ENCODE measurements at regions not wholly inside any gene's neighbourhood (a gene's known extent, or its start where the extent isn't known, plus 50 kb on each side); places are given as distances from the start of the nearest gene placed in this dataset.
"Not testable (repeated sequence)": the region's sequence is repeated elsewhere in the genome, so short reads cannot be mapped to it uniquely, and the experiment has no call there.

DNA sequence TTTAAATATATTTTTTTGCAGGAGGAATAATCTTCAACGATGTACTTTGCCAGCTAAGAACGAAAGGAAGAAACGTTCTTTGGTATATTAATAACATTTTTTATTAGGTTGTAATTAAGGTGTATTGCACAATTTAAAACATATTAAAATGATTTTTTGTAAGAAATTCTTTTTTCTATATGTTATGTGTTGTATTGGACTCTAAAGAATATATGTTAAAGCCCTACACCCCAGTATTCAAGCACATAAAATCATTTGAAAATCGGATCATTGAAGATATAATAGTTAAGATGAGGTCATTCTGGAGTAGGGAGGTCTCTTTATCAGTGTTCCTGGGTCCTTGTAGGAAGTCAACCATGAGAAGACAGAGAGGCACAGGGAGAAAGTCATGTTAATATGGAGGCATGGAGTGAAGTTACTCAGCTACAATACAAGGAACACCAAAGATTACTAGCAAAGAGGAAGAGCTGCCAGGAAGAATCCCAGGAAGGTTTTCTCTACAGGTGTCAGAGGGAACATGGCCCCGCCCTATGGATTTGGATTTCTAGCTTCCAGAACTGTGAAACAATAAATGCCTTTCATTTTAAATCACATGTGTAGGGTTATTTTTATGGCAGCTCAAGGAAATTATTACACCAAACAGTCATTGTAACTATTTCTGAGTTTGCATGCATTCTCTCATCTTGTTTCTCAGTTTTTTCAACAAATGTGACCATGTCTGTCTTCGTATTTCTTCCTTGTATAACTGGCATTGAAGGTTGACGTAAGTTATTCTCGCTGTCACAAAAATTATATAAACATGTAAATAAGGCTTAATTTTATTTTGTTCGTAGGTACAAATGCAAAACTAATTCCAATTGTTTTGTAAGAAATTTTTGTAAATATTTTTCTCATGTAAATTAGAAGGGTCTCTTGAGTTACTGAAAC lies 75.4 kb upstream of the VPREB1 start:
- DNase-seq (ENCODE audit: low spot score), result no peak

DNA sequence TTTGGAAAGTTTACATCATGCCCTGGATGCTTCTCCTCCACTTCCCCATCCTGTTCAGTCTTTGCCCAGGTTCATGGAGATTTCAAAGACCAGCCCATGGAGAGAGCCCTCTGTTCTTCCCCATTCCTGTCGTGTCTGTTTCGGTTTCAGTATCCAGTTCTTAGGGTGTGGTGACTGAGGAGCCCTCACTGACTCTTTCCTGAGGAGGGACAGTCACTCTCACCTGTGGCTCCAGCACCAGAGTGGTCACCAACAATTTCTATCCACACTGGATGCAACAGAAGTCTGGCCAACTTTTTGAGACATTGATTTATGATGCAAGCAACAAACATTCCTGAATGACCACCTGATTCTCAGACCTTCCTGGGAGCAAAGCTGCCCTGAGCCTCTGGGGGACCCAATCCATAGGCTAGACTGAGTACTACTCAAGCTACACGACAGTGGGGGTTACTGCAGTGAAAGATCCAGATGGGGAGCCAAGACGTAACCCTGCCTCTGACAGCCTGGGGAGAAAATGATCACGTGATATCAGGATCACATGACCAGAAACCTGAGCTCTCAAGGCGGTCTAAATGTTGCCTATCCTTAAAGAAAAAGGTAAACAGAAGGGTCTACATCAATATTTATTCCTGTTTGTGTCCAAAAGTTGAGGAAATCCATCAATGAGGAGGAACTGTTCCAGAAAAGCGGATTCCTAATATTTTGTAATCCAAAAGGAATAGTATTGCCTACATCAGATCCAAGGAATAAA lies 76.2 kb upstream of the VPREB1 start:
- no peak for DNase-seq (ENCODE audit: low spot score)

DNA sequence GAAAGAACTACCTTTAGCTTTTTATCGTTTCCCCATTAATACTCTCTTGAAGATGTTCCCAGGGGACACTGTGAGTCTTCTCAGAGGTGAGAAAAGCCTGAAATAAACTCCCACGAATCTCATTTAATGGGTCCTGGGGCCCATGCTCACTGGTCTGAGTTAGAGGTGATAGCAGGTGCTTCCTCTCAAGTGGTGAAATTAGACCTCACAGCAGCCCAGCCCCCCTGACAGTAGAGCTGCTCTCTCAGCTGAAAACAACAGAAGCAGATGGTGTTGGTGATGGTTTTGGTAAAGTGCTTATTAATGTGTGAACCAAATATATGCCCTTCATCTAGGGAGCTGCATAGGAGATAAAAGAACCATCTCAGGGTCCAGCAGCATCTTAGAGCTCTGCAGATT lies 76.8 kb upstream of the VPREB1 start:
- DNase-seq (ENCODE audit: low spot score), result no peak

DNA sequence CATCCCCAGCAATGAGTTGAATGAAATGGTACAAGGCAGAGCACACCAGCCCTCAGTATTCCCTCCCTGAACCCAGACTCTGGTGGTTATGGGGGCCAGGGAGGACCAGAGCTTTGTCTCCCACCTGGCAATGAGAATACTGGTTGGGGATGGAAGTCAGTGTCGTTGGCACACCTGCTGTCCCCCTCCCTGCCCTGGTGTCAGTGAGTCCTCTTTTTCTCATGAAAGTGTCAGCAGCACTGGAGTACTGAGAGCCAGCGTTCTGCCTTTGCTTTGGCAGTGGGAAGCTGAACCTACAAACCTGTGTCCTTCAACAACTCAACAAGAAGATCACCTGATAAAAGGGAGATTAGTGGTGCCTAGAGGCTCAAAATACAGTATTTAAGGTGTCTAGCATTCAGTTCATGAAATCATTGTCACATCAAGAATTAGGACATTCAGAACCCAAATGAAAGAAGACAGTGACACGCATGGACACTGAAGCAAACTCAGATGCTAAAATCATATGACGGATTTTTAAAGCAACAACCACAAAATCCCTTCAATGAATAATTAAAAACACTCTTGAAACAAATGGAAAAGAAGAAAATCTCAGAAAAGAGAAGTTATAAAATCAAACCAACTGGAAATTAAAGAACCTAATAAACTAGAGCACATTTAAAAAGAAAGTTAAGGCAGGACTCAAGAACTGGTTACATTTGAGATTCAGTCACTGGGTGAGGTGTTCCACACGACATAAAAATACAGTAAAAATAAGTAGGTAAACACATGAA lies 77.5 kb upstream of the VPREB1 start:
- DNase-seq (ENCODE audit: low spot score), result no peak

DNA sequence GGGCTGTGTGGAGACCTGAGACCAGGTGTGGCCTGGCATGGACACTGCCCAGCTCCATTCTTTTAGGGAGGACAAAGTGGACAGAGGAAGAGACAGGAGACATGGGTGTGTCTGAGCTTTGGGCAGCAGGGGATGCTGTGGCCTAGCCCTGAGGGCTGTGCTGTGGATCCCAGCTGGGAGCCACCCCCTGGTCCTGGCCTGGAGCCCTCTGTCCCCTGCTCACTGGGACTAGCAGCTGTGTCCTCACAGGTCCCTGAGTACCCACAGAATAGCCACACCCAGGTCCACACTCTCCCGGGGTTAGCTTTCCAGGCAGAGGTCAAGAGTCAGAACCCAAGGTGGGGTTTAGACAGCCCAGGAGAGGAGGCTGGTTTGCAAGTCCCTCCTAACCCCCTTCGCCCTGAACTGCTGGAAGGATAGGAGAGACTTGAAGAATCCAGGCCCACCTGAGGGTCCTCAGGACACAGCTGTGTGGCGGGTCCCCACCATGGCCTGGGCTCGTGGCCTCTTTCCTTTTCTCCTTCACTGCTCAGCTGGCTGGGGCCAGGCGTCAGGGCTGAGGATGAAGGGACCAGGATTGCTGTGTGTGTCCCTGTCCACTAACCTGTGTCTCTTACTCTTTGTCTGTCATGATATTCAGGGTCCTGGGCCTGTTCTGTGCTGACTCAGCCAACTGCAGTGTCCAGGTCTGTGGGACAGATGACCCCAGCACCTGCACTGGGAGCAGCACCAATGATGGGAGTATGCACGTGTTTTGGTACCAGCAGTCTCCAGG lies 78.5 kb upstream of the VPREB1 start:
- DNase-seq (ENCODE audit: low spot score), result no peak

DNA sequence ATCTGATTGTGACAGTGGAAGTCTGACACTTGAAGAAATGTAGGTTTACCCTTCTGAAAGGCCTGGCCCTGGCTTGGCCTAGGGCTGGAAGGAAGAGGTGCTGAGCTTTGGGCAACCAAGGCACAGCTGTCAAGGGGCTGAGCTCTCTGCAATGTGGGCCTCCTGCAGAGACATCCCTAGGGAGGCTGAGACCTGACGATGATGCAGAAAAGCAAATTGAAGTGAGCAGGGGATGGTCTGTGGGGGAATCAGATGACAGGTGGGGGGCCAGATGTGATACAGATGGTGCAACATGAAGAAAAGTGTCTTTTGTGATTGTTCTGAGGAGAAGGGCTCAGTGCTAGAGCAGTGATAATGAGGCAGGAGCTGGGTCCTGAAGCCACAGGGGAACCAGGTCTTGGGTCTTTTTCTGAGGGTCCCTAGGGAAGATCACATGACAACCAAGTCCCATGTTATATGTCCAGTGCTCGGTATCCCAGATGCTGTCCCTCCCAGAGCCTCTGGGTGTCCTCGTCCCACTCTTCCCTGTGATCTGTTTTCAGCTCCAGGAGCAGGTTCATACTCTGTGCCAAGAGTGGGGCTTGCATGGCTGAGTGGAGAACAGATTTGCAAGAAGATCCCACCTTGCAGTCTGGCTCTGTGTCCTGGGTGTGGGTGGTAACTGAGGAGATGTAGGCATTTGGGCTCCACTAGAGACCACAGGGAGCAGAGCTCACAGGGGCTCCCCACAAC lies 79.9 kb upstream of the VPREB1 start:
- no peak for DNase-seq (ENCODE audit: low spot score)

DNA sequence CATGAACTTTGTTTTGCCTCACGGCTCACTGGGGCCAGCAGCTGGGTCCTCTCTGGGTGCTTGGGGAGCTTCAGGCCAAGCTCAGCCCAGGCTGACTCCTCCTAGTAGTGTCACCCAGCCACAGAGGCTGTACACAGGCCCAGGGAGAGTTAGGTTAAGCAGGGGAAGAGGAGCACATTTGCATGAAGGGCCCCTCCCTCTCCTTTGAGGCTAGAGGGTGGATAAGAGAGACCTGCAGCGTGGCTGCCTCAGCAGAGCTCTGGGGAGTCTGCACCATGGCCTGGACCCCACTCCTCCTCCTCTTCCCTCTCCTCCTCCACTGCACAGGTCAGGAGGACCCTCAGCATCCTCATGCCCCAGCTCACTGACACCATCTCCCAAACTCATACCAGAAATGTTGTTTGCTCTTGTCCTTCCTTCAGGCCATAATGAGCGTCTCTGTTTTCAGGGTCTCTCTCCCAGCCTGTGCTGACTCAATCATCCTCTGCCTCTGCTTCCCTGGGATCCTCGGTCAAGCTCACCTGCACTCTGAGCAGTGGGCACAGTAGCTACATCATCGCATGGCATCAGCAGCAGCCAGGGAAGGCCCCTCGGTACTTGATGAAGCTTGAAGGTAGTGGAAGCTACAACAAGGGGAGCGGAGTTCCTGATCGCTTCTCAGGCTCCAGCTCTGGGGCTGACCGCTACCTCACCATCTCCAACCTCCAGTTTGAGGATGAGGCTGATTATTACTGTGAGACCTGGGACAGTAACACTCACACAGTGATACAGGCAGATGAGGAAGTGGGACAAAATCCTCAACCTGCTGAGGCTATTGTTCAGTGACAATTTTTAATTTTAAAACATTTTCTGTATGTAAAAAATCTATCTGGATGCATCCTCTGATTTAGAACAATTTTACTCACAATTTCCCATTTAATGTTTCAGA lies 82.4 kb upstream of the VPREB1 start:
- DNase-seq (ENCODE audit: low spot score), result no peak

DNA sequence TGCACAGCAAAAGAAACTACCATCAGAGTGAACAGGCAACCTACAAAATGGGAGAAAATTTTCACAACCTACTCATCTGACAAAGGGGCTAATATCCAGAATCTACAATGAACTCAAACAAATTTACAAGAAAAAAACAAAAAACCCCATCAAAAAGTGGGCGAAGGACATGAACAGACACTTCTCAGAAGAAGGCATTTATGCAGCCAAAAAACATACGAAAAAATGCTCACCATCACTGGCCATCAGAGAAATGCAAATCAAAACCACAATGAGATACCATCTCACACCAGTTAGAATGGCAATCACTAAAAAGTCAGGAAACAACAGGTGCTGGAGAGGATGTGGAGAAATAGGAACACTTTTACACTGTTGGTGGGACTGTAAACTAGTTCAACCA lies 83.8 kb upstream of the VPREB1 start:
- DNase-seq (ENCODE audit: low spot score), result not testable (repeated sequence)

DNA sequence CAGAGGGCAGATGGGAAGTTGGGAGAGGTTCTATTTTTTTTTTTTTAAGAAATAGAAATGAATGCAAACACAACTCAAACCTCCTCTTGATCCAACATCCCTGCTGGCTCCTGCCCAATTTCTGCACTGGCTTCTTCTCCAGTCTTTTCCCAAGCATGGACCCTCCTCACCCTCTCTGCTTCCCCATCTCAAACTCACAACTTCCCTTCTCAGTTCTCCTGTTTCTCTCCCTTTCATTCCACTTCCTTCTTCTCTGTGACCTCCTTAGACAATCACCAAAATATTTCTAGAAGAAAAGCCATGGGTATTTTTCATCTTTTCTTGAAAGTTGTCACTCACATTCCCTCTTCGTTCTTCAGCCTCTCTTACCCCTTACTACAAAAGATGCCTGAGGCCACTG lies 85.2 kb upstream of the VPREB1 start:
- DNase-seq (ENCODE audit: low spot score), result no peak

DNA sequence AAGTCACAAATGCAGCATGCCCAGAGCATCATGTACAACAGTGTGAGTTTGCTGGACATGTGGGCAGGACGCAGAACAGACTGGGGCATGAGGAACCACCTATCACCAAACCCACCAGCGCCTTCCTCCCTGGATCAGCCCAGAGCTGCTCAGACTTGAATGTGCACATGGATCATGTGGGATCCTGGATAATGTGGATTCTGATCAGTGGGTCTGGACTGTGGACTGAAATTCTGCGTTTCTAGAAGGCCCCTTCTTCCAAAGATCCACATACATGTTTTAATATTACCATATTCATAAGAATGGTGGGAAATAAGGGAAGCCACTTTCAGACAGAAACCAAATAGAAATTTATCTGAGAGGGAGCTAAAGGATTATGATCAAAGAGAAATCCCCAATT lies 85.6 kb upstream of the VPREB1 start:
- DNase-seq (ENCODE audit: low spot score), result no peak

DNA sequence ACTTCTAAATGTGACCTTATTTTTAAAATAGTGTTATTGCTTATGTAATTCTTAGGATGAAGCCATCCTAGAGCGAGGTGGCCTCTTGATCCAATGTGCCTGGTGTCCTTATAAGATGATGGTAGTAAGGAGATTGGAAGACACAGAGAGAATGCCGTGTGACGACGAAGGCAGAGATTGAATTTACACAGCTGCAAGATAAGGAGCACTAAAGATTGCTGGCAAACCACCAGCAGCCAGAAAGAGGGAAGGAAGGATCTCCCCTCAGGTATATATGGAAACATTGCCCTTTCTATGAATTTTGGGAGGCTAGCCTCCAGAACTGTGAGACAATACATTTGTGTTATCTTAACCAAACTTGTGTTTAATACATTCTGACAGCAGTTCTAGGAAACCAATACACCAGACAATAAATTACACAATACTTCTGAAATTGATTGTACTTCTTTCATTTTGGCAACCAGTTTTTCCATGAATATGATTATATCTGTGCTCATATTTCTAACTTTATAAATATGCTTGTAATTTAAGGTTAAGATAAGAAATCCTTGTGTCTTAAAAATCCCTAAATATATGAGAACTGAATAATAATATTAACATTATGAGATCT lies 86.3 kb upstream of the VPREB1 start:
- DNase-seq (ENCODE audit: low spot score), result no peak

DNA sequence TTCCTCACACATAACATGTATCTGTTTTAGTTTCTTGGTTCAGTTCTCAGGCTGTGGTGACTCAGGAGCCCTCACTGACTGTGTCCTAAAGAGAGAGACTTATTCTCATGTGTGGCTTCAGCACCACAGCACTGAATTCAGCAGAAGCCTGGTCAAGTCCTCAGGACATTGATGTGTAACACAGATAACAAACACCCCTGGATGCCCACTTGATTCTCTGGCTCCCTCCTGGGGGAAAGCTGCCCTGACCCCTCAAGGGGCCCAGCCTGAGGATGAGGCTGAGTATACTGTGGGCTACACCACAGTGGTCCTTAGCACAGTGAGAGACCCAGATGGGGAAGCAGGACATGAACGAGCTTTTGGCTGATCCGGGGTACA lies 87.2 kb upstream of the VPREB1 start:
- DNase-seq (ENCODE audit: low spot score), result no peak

DNA sequence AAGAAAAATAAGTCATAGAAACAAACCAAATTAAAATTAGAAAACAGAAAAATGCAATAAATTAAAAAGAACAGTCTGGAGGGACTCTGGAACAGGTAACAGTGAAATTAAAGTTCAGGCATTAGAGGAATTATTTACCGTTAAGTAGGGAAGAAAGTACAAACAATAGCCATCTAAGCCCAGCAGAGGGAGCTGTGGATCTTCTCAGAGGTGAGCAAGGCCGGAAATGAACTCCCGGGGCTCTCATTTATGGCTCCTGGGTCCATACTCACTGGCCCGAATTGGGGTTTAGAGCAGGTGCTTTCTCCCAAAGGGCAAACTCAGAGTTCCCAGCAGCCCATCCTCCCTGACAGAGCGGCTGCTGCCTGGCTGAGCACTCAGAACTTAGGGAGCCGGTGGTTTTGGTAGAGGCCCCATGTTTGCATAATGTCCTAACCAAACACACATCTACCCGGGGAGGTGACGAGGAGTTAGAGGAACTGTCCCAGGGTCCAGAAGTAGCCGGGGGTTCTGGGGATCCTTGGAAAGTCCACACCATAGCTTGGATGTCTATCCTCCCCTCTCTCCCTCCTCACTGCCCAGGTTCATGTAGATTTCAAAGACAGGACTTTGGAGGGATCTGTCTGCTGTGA lies 87.8 kb upstream of the VPREB1 start:
- DNase-seq (ENCODE audit: low spot score), result peak; percentile 84

DNA sequence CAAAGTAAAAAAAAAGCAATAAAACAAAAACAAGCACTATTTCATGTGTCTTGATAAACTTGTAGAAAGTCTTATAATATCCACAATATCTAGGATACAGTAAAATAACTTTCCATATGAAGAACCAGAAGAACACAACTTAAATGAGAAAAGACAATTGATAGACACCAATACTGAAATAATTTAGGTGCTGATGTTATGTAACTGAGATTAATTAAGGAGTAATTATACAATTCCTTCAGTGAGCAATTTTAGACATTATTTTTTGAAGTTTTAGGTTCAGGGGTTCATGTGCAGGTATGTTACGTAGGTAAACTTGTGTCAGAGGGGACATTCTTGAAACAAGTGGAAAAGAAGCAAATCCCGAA lies 88.3 kb upstream of the VPREB1 start:
- DNase-seq (ENCODE audit: low spot score), result no peak

DNA sequence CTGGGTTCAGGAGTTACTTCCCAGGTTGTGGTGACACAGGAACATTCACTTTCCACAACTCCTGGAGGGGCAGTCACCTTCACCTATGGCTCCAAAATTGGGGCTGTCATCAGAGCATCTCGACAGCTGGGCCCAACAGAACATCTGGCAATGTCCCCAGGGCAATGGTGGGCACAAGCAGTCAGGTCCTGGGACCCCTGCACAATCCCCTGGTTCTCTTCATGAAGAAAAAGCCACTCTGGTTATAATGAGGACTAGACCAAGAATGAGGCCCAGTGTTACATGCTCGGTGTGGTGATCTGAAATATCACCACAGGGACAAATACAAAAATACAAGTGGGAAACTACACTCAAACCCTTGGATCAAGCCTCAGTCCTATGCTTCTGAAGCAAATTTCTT lies 89.0 kb upstream of the VPREB1 start:
- DNase-seq (ENCODE audit: low spot score), result no peak

DNA sequence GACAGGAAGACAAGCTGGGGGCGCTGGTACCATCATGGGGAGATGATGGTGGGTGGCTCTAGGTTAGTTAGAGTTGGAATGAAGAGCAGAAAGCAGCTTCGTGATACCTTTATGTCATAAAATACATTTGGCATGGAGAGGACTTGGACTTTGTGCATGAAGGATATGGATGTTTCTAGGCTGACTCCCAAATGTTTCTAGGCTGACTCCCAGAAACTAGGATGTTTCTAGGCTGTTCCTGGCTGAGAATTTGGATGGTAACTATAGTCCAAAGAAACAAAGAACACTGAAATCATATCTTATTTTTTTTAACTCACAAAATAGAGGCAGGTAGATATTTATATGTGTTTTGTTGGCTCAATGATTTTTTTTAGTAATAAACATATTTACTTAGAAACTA lies 89.4 kb upstream of the VPREB1 start:
- no peak for DNase-seq (ENCODE audit: low spot score)

DNA sequence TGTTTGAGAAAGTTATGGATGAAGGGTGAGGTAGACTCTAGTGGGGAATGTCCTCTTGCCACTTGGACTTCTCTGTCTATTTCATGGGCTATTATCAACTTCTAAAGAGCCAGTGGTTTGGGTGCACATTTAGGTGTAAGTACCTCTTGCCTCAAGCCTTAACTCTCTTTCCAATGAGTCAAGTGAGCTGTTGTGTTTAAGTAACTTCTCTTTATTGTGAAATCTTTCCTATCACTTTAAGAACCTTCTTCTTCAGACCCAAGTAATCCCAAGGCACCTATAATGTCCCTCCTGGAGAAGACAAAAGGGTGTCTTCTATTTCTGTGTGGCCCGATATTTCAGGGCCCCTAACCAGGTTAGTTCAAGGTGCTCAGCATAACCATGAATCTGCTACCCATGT lies 90.5 kb upstream of the VPREB1 start:
- DNase-seq (ENCODE audit: low spot score), result no peak

DNA sequence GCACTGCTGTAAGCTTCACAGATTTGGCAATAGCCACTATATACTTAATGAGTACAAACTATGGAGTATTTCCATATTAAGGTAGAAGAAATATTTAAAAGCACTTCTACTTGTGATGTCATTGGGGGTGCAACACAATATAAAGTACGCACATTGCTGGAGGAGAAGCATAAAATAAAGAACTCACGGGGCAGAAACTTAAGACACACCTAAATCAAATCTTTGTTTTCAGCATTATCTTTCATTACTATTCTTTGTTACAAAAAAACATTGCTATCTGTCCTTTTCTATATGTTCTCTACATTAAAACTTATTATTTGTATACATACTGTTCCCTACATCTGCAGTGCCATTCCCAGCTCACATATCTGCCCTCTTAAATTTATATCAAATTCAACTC lies 93.3 kb upstream of the VPREB1 start:
- no peak for DNase-seq (ENCODE audit: low spot score)

DNA sequence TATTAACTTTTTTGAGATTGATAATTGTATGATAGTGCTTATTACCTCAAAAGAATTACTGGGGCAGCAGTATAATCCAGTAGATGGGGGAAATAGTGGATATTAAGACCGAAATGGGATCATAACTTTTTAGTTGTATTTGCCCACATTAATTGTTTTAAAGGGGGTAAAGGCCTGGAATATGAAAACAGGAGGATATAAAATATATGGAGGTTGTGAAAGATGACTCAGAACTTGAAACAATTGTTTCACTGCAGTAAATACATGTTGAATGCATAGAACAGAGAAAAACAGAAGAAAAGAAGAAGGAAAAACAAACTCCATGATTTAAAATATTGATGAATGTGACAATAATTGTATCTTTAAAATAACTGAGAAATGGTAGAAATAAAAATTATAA lies 94.1 kb upstream of the VPREB1 start:
- DNase-seq (ENCODE audit: low spot score), result no peak
